H9 (cell line): ENCODE measurements at regions not wholly inside any gene's neighbourhood (a gene's known extent, or its start where the extent isn't known, plus 50 kb on each side); places are given as distances from the start of the nearest gene placed in this dataset.
A peak's percentile ranks its signal among the peaks of the same experiment; 100 is the strongest.
"Not testable (repeated sequence)": the region's sequence is repeated elsewhere in the genome, so short reads cannot be mapped to it uniquely, and the experiment has no call there.

Experiments used
- DNase-seq: peaks from one replicate; pipeline ENCODE4 v3.0.0-alpha.2; 2017
- H2AFZ ChIP-seq: one replicate; pipeline ENCODE4 v1.6.1; 2013; ENCODE audit warnings: mild to moderate bottlenecking, low read length, control low read depth, moderate library complexity
- H2AK5ac ChIP-seq: 2 replicates; pipeline ENCODE4 v1.6.1; 2013; ENCODE audit warnings: low read length, control low read depth, mixed read lengths; ENCODE audit not compliant: insufficient read length
- H2BK120ac ChIP-seq: one replicate; pipeline ENCODE4 v1.6.1; 2013; ENCODE audit warnings: low read depth, mild to moderate bottlenecking, low read length, control low read depth, inconsistent platforms; ENCODE audit not compliant: poor library complexity, severe bottlenecking
- H2BK12ac ChIP-seq: 2 replicates; pipeline ENCODE4 v1.6.1; 2013; ENCODE audit warnings: low read length, control low read depth, mixed read lengths, low read depth; ENCODE audit not compliant: insufficient read length
- H2BK15ac ChIP-seq: 2 replicates; pipeline ENCODE4 v1.6.1; 2013; ENCODE audit warnings: low read depth, low read length, control low read depth
- H2BK20ac ChIP-seq: one replicate; pipeline ENCODE4 v1.6.1; 2013; ENCODE audit warnings: low read depth, mild to moderate bottlenecking, low read length, control low read depth, inconsistent platforms; ENCODE audit not compliant: poor library complexity, severe bottlenecking
- H2BK5ac ChIP-seq: 2 replicates; pipeline ENCODE4 v1.6.1; 2013; ENCODE audit warnings: low read length, control low read depth, mixed read lengths; ENCODE audit not compliant: insufficient read length
- H3K14ac ChIP-seq: 2 replicates; pipeline ENCODE4 v1.6.1; 2013; ENCODE audit warnings: low read length, control low read depth; ENCODE audit not compliant: insufficient read depth
- H3K18ac ChIP-seq: 2 replicates; pipeline ENCODE4 v1.6.1; 2013; ENCODE audit warnings: low read depth, mild to moderate bottlenecking, mixed read lengths, low read length, control low read depth; ENCODE audit not compliant: insufficient read length
- H3K23ac ChIP-seq: 2 replicates; pipeline ENCODE4 v1.6.1; 2013; ENCODE audit warnings: low read length, control low read depth, mixed read lengths, low read depth; ENCODE audit not compliant: insufficient read length
- H3K23me2 ChIP-seq: 2 replicates; pipeline ENCODE4 v1.6.1; 2013; ENCODE audit warnings: low read depth, mild to moderate bottlenecking, mixed read lengths, low read length, control low read depth; ENCODE audit not compliant: insufficient read length, poor library complexity, severe bottlenecking
- H3K27ac ChIP-seq: 2 replicates; pipeline ENCODE4 v1.5.1; 2013; ENCODE audit warnings: low read length, control low read depth, mixed read lengths, low read depth; ENCODE audit not compliant: insufficient read length
- H3K27me3 ChIP-seq: 2 replicates; pipeline ENCODE4 v1.6.1; 2013; ENCODE audit warnings: low read length, control low read depth, inconsistent platforms; ENCODE audit not compliant: insufficient read depth
- H3K4ac ChIP-seq: 2 replicates; pipeline ENCODE4 v1.6.1; 2013; ENCODE audit warnings: low read depth, mild to moderate bottlenecking, control low read depth, inconsistent platforms, low read length, moderate library complexity
- H3K4me1 ChIP-seq: 2 replicates; pipeline ENCODE4 v1.6.1; 2013; ENCODE audit warnings: low read length, control low read depth, inconsistent platforms; ENCODE audit not compliant: insufficient read depth
- H3K4me2 ChIP-seq: 2 replicates; pipeline ENCODE4 v1.6.1; 2013; ENCODE audit warnings: low read length, control low read depth, mixed read lengths; ENCODE audit not compliant: insufficient read length, insufficient read depth
- H3K56ac ChIP-seq: 2 replicates; pipeline ENCODE4 v1.6.1; 2013; ENCODE audit warnings: low read depth, mild to moderate bottlenecking, mixed read lengths, low read length, control low read depth; ENCODE audit not compliant: insufficient read length
- H3K79me1 ChIP-seq: 2 replicates; pipeline ENCODE4 v1.6.1; 2013; ENCODE audit warnings: low read depth, mild to moderate bottlenecking, moderate library complexity, low read length, control low read depth, inconsistent platforms; ENCODE audit not compliant: insufficient read depth, poor library complexity, severe bottlenecking
- H3K79me2 ChIP-seq: 2 replicates; pipeline ENCODE4 v1.6.1; 2013; ENCODE audit warnings: low read length, control low read depth, inconsistent platforms; ENCODE audit not compliant: insufficient read depth
- H3K9ac ChIP-seq: 2 replicates; pipeline ENCODE4 v1.6.1; 2013; ENCODE audit warnings: low read length, control low read depth, mixed read lengths; ENCODE audit not compliant: insufficient read length; ENCODE audit errors: extremely low read depth
- H3K9me3 ChIP-seq: one replicate; pipeline ENCODE4 v1.6.1; 2013; ENCODE audit warnings: low read depth, low read length, inconsistent platforms; ENCODE audit not compliant: control insufficient read depth
- H3T11ph ChIP-seq: one replicate; pipeline ENCODE4 v1.6.1; 2013; ENCODE audit warnings: mild to moderate bottlenecking, low read length, control low read depth, inconsistent platforms
- H4K20me1 ChIP-seq: one replicate; pipeline ENCODE4 v1.6.1; 2013; ENCODE audit not compliant: control insufficient read depth, insufficient read length, insufficient read depth
- H4K5ac ChIP-seq: 2 replicates; pipeline ENCODE4 v1.6.1; 2013; ENCODE audit warnings: low read depth, mild to moderate bottlenecking, mixed read lengths, low read length, control low read depth; ENCODE audit not compliant: insufficient read length
- H4K8ac ChIP-seq: replicated peaks from 2 replicates; pipeline ENCODE4 v1.6.1; 2013; ENCODE audit warnings: low read length, control low read depth, mixed read lengths, low read depth; ENCODE audit not compliant: insufficient read length
- H4K91ac ChIP-seq: 2 replicates; pipeline ENCODE4 v1.6.1; 2013; ENCODE audit warnings: low read depth, mild to moderate bottlenecking, moderate library complexity, mixed read lengths, low read length, control low read depth; ENCODE audit not compliant: insufficient read length
- H3K27ac Mint-ChIP-seq, 3 experiments: 2 replicates in 2 of 3; 3 replicates in 1 of 3; pipeline ENCODE4 v1.8.0; 2020 to 2021; ENCODE audit warnings: mixed read lengths in 3 of 3, mild to moderate bottlenecking in 1 of 3, moderate library complexity in 1 of 3
- H3K27me3 Mint-ChIP-seq: 2 replicates; pipeline ENCODE4 v1.8.0; 2021; ENCODE audit warnings: low read depth, mild to moderate bottlenecking, moderate library complexity, mixed read lengths
- H3K36me3 Mint-ChIP-seq, 3 experiments: 2 replicates in 2 of 3; 3 replicates in 1 of 3; pipeline ENCODE4 v1.8.0; 2020 to 2021; ENCODE audit warnings: low read depth in 3 of 3, mixed read lengths in 3 of 3; ENCODE audit not compliant: insufficient read depth in 1 of 3
- H3K4me1 Mint-ChIP-seq, 2 experiments: 2 replicates each; pipeline ENCODE4 v1.8.0; 2020; ENCODE audit warnings: mixed read lengths in 2 of 2
- H3K4me3 Mint-ChIP-seq, 2 experiments: 2 replicates in 1 of 2; 3 replicates in 1 of 2; pipeline ENCODE4 v1.8.0; 2020 to 2021; ENCODE audit warnings: mild to moderate bottlenecking in 2 of 2, mixed read lengths in 2 of 2, moderate library complexity in 1 of 2
- H3K9me3 Mint-ChIP-seq, 2 experiments: 2 replicates in 1 of 2; 3 replicates in 1 of 2; pipeline ENCODE4 v1.8.0; 2020; ENCODE audit warnings: mild to moderate bottlenecking in 2 of 2, mixed read lengths in 2 of 2, moderate library complexity in 1 of 2
- WGBS: extraction: QIAGEN DNeasy Blood & Tissue Kit; methylation state at CpG from one replicate; pipeline ENCODE4 v1.1.7; 2013; ENCODE audit warnings: missing lambda C conversion rate, low lambda C conversion rate, mixed read lengths; ENCODE audit not compliant: insufficient read length; ENCODE audit errors: extremely low coverage; 5-methylcytosine and 5-hydroxymethylcytosine counted together
- TF ChIP-seq, protein P1 (sequence below): fragments of 200-600 bp; sonication (generic); conservative IDR thresholded peaks from 3 replicates; pipeline ENCODE4 v1.8.0; 2021; ENCODE audit warnings: antibody characterized with exemption, mild to moderate bottlenecking

DNA sequence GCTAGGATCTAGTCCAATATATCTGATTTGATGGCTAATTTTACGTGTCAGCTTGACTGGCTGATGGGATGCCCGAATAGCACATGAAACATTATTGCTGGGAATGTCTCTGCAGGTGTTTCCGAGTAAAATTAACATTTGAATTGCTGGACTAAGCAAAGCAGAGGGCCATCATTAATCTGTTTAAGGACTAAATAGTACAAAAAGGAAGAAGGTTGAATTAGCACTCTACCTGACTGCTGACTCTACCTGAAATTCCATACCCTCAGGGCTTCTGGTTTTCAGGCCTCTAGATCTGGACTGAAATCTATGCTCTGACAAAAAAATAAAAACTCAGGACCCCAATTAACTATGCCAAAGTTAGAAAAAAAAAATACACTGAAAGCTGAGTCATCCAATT, 1021.9 kb downstream of the FAM133A start:
- no peaks in the 10 kb centered on the region for H3K27me3 Mint-ChIP-seq
- TF ChIP-seq, protein P1, sequence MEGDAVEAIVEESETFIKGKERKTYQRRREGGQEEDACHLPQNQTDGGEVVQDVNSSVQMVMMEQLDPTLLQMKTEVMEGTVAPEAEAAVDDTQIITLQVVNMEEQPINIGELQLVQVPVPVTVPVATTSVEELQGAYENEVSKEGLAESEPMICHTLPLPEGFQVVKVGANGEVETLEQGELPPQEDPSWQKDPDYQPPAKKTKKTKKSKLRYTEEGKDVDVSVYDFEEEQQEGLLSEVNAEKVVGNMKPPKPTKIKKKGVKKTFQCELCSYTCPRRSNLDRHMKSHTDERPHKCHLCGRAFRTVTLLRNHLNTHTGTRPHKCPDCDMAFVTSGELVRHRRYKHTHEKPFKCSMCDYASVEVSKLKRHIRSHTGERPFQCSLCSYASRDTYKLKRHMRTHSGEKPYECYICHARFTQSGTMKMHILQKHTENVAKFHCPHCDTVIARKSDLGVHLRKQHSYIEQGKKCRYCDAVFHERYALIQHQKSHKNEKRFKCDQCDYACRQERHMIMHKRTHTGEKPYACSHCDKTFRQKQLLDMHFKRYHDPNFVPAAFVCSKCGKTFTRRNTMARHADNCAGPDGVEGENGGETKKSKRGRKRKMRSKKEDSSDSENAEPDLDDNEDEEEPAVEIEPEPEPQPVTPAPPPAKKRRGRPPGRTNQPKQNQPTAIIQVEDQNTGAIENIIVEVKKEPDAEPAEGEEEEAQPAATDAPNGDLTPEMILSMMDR = no peak
- Histone ChIP-seq H3K4me2 (no peak overlapping the region), H3K18ac (no peak overlapping the region), H3K14ac (no peak overlapping the region), H3K56ac (no peak overlapping the region), H3K23ac (no peak overlapping the region), H2BK5ac (no peak overlapping the region), H4K20me1 (no peaks in the 10 kb centered on the region), H3K4me1 (no peaks in the 10 kb centered on the region; the same call in none of the 2 replicates), H2BK15ac (no peak overlapping the region), H3K27me3 (no peaks in the 10 kb centered on the region), H3T11ph (no peak overlapping the region), H3K4ac (no peak overlapping the region), H2BK20ac (no peak overlapping the region), H3K9me3 (peaks cover 10% of the 10 kb centered on the region), H4K8ac (no peak overlapping the region), H2AK5ac (no peak overlapping the region), H3K9ac (no peak overlapping the region), H2BK120ac (no peak overlapping the region), H2BK12ac (no peak overlapping the region), H4K5ac (no peak overlapping the region), H3K23me2 (no peaks in the 10 kb centered on the region), H3K79me1 (no peaks in the 10 kb centered on the region), H3K27ac (peak overlapping the region; percentile 61), H4K91ac (no peak overlapping the region), H2AFZ (no peak overlapping the region), H3K79me2 (no peaks in the 10 kb centered on the region; the same call in 1 of the 2 replicates)
- no peak for DNase-seq
- H3K27ac Mint-ChIP-seq = peak overlapping the region; percentile 93 to 98 (median 97); a peak in 6 of 7 replicates
- H3K4me1 Mint-ChIP-seq = peaks cover 62 to 66% of the 10 kb centered on the region in 2 experiments
- H3K4me3 Mint-ChIP-seq = no peak overlapping the region
- H3K36me3 Mint-ChIP-seq = peaks cover 28 to 94% (median 51%) of the 10 kb centered on the region in 3 experiments
- WGBS = no CpG with 5 or more reads among the region's 3 CpGs
- peaks cover 17 to 26% of the 10 kb centered on the region in 2 experiments for H3K9me3 Mint-ChIP-seq

DNA sequence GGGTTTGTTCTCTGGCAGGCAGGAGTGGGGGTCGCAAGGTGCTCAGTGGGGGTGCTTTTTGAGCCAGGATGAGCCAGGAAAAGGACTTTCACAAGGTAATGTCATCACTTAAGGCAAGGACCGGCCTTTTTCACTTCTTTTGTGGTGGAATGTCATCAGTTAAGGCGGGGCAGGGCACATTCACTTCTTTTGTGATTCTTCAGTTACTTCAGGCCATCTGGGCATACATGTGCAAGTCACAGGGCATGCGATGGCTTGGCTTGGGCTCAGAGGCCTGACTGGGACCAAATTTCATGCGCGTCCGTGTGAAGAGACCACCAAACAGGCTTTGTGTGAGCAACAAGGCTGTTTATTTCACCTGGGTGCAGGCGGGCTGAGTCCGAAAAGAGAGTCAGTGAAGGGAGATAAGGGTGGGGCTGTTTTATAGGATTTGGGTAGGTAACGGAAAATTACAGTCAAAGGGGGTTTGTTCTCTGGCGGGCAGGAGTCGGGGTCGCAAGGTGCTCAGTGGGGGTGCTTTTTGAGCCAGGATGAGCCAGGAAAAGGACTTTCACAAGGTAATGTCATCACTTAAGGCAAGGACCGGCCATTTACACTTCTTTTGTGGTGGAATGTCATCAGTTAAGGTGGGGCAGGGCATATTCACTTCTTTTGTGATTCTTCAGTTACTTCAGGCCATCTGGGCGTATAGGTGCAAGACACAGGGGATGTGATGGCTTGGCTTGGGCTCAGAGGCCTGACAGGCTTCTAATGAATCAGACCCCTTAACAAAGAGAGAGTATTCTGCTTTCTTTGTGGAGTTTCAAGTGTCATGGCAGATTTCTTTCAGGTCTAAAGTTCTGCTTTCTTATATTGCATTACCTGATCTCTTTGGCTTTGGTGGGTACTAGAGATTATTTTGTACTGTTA, 1030.6 kb downstream of the FAM133A start:
- H3T11ph ChIP-seq, H2BK12ac ChIP-seq, H3K79me1 ChIP-seq, H2BK15ac ChIP-seq, H3K23me2 ChIP-seq, H3K23ac ChIP-seq, H4K20me1 ChIP-seq, H2BK120ac ChIP-seq, H3K79me2 ChIP-seq, H4K5ac ChIP-seq, H3K14ac ChIP-seq, H2AFZ ChIP-seq, H3K18ac ChIP-seq, H3K4me1 ChIP-seq, H4K8ac ChIP-seq, H3K27me3 ChIP-seq, H2BK20ac ChIP-seq, H4K91ac ChIP-seq, H3K4ac ChIP-seq, H2AK5ac ChIP-seq, H3K56ac ChIP-seq, H3K27me3 Mint-ChIP-seq: not testable (repeated sequence)
- DNase-seq = peak; percentile 69
- Mint-ChIP-seq H3K9me3 (peaks cover 41 to 42% of the 10 kb centered on the region in 2 experiments), H3K27ac (peak overlapping the region; percentile 95 to 98 (median 98)), H3K4me3 (peak overlapping the region; percentile 29 to 87; a peak in 2 of 5 replicates), H3K36me3 (peaks cover 47 to 71% (median 59%) of the 10 kb centered on the region in 3 experiments), H3K4me1 (peaks cover 47 to 52% of the 10 kb centered on the region in 2 experiments)
- Histone ChIP-seq H3K27ac (peak overlapping the region; percentile 96), H3K9me3 (peaks cover 33% of the 10 kb centered on the region), H3K4me2 (peak overlapping the region; percentile 69), H3K9ac (peak overlapping the region; percentile 58), H2BK5ac (peak overlapping the region; percentile 46)
- WGBS = no CpG with 5 or more reads among the region's 15 CpGs
